AG08396 (cell line): ENCODE measurements at regions not wholly inside any gene's neighbourhood (a gene's known extent, or its start where the extent isn't known, plus 50 kb on each side); places are given as distances from the start of the nearest gene placed in this dataset.
A peak's percentile ranks its signal among the peaks of the same experiment; 100 is the strongest.

Experiments used
- DNase-seq: peaks from one replicate; pipeline ENCODE4 v3.0.0; 2012; ENCODE audit warnings: low spot score, mixed read lengths

GRCh38 chr10:112871021-112871420 lies 79.0 kb upstream of the TCF7L2 start:
- no peak for DNase-seq

GRCh38 chr10:112872728-112873127 lies 77.3 kb upstream of the TCF7L2 start:
- no peak for DNase-seq

- DNase-seq = no peak
Measured at GRCh38 chr10:112873541-112873940, 76.5 kb upstream of the TCF7L2 start.

GRCh38 chr10:112874982-112875381 lies 75.1 kb upstream of the TCF7L2 start:
- DNase-seq = no peak

- DNase-seq = peak; percentile 30
Measured at GRCh38 chr10:112875476-112876267, 74.4 kb upstream of the TCF7L2 start.

- no peak for DNase-seq
Measured at GRCh38 chr10:112880633-112881530, 69.2 kb upstream of the TCF7L2 start.

- no peak for DNase-seq
Measured at GRCh38 chr10:112883360-112884178, 66.5 kb upstream of the TCF7L2 start.

GRCh38 chr10:112884179-112884504 lies 65.9 kb upstream of the TCF7L2 start:
- no peak for DNase-seq

GRCh38 chr10:112886463-112886862 lies 63.6 kb upstream of the TCF7L2 start:
- DNase-seq = no peak

GRCh38 chr10:112887968-112888367 lies 62.1 kb upstream of the TCF7L2 start:
- DNase-seq = no peak

- no peak for DNase-seq
Measured at GRCh38 chr10:112895292-112895691, 54.8 kb upstream of the TCF7L2 start.

GRCh38 chr10:112896273-112896672 lies 53.8 kb upstream of the TCF7L2 start:
- DNase-seq = no peak

GRCh38 chr10:112896722-112897121 lies 53.3 kb upstream of the TCF7L2 start:
- DNase-seq = no peak

- DNase-seq = no peak
Measured at GRCh38 chr10:112898540-112899390, 51.3 kb upstream of the TCF7L2 start.

GRCh38 chr10:112899391-112900065 lies 50.5 kb upstream of the TCF7L2 start:
- DNase-seq = no peak
